B cell (primary cell): ENCODE measurements at regions not wholly inside any gene's neighbourhood (a gene's known extent, or its start where the extent isn't known, plus 50 kb on each side); places are given as distances from the start of the nearest gene placed in this dataset.

Experiments used
- ATAC-seq: fragments of 200-7000 bp; cut with Tn5 transposase; one replicate; pipeline ENCODE4 v1.10.0; 2021; ENCODE audit warnings: low read depth, mild to moderate bottlenecking, moderate number of reproducible peaks, moderate library complexity
- CTCF ChIA-PET: fragments of 350-600 bp; sonication (Branson Sonifier 250); formaldehyde crosslinking; loops from one replicate; lab custom pipeline; 2021; ENCODE audit warnings: antibody characterized with exemption, inconsistent platforms; lab: Charles Lee
- POLR2A ChIA-PET: fragments of 350-600 bp; sonication (Branson Sonifier 250); formaldehyde crosslinking; loops from one replicate; lab custom pipeline; 2021; ENCODE audit warnings: antibody characterized with exemption; lab: Charles Lee
- DNase-seq: peaks from one replicate; pipeline ENCODE4 v3.0.0; 2013
- H2AFZ ChIP-seq: 2 replicates; pipeline ENCODE4 v1.6.1; 2012; ENCODE audit warnings: mild to moderate bottlenecking, low read depth, low read length; ENCODE audit not compliant: insufficient read depth, poor library complexity, severe bottlenecking
- H3K27ac ChIP-seq, 2 donors: 1 replicate in 1 of 2; 2 replicates in 1 of 2; pipeline ENCODE4 v1.5.1; 2012 to 2013; ENCODE audit warnings: low read length in 2 of 2, mild to moderate bottlenecking in 2 of 2, moderate library complexity in 1 of 2
- H3K27me3 ChIP-seq, 4 experiments: fragments of 200-600 bp in 1 of 4; sonication (generic) in 1 of 4; replicated peaks in 1 of 4; 1 replicate in 2 of 4; 2 replicates in 2 of 4; pipeline versions ENCODE4 v1.6.1 to v1.7.0; 2013 to 2016; ENCODE audit warnings: low read length in 3 of 4, mild to moderate bottlenecking in 2 of 4, mixed read lengths in 1 of 4, moderate library complexity in 1 of 4; ENCODE audit not compliant: insufficient read depth in 4 of 4, control insufficient read depth in 3 of 4; ENCODE audit errors: control extremely low read depth in 1 of 4
- H3K36me3 ChIP-seq, 2 experiments: replicated peaks in 1 of 2; 1 replicate in 1 of 2; 2 replicates in 1 of 2; pipeline versions ENCODE4 v1.6.1 to v1.7.1; 2013; ENCODE audit warnings: low read length in 1 of 2; ENCODE audit not compliant: insufficient read depth in 2 of 2, control insufficient read depth in 1 of 2; ENCODE audit errors: control extremely low read depth in 1 of 2, extremely low read depth in 1 of 2
- H3K4me1 ChIP-seq, 2 donors: fragments of 200-600 bp in 1 of 2; sonication (generic) in 1 of 2; 1 replicate in 1 of 2; 2 replicates in 1 of 2; pipeline versions ENCODE4 v1.5.1 to v1.6.1; 2013 to 2017; ENCODE audit warnings: low read length in 2 of 2; ENCODE audit not compliant: control insufficient read depth in 2 of 2, insufficient read depth in 2 of 2
- H3K4me2 ChIP-seq: replicated peaks from 2 replicates; pipeline ENCODE3; 2012; ENCODE audit warnings: mild to moderate bottlenecking, low read depth, low read length; ENCODE audit not compliant: poor library complexity, severe bottlenecking
- H3K4me3 ChIP-seq, 5 experiments: fragments of 200-600 bp in 1 of 5; sonication (generic) in 1 of 5; 1 replicate in 3 of 5; 2 replicates in 2 of 5; pipeline versions ENCODE4 v1.5.1 to v1.7.0; 2011 to 2016; ENCODE audit warnings: low read length in 4 of 5, mild to moderate bottlenecking in 4 of 5, low read depth in 2 of 5, control low read depth in 1 of 5, moderate library complexity in 1 of 5; ENCODE audit not compliant: insufficient read depth in 1 of 5; ENCODE audit errors: control extremely low read depth in 1 of 5, extremely low read depth in 1 of 5
- H3K79me2 ChIP-seq: fragments of 200-600 bp; sonication (generic); one replicate; pipeline ENCODE4 v1.6.0; 2016; ENCODE audit warnings: low read length; ENCODE audit not compliant: control insufficient read depth, insufficient read depth
- H3K9ac ChIP-seq: fragments of 200-600 bp; sonication (generic); 2 replicates; pipeline ENCODE4 v1.6.1; 2017; ENCODE audit warnings: mild to moderate bottlenecking, low read length, moderate library complexity
- H3K9me3 ChIP-seq, 3 donors: one replicate each; pipeline versions ENCODE4 v1.6.1 to v1.7.1; 2013; ENCODE audit warnings: low read length in 2 of 3; ENCODE audit not compliant: control insufficient read depth in 2 of 3, insufficient read depth in 1 of 3; ENCODE audit errors: control extremely low read depth in 1 of 3
- H4K20me1 ChIP-seq: 2 replicates; pipeline ENCODE4 v1.6.0; 2012; ENCODE audit warnings: mild to moderate bottlenecking, low read length; ENCODE audit not compliant: insufficient read depth, control insufficient read depth, poor library complexity, severe bottlenecking
- H3K27ac Mint-ChIP-seq: one replicate; pipeline ENCODE4 v1.8.0; 2021; ENCODE audit warnings: mixed read lengths
- H3K27me3 Mint-ChIP-seq: one replicate; pipeline ENCODE4 v1.8.0; 2021; ENCODE audit warnings: mixed read lengths
- H3K4me1 Mint-ChIP-seq: one replicate; pipeline ENCODE4 v1.8.0; 2021; ENCODE audit warnings: mixed read lengths
- H3K4me3 Mint-ChIP-seq: one replicate; pipeline ENCODE4 v1.8.0; 2021; ENCODE audit warnings: mixed read lengths
- H3K9me3 Mint-ChIP-seq: one replicate; pipeline ENCODE4 v1.8.0; 2022; ENCODE audit warnings: mixed read lengths; ENCODE audit not compliant: insufficient read depth
- CTCF ChIP-seq: fragments of 200-600 bp; IDR thresholded peaks from one replicate; pipeline ENCODE4 v1.8.0; 2022; ENCODE audit warnings: antibody characterized with exemption, mild to moderate bottlenecking
- EZH2 ChIP-seq: IDR thresholded peaks from 2 replicates; pipeline ENCODE4 v1.6.1; 2012; ENCODE audit warnings: borderline replicate concordance, low read depth, mild to moderate bottlenecking, moderate library complexity, low read length; ENCODE audit not compliant: insufficient read depth, poor library complexity, severe bottlenecking
- WGBS: methylation state at CpG from one replicate; pipeline ENCODE4 v1.1.5; 2013; ENCODE audit warnings: missing lambda C conversion rate; ENCODE audit not compliant: insufficient coverage; 5-methylcytosine and 5-hydroxymethylcytosine counted together
- intact Hi-C: fragments of 100-400 bp; cut with micrococcal nuclease; formaldehyde crosslinking; loops from one replicate; pipeline ENCODE4 v1.10.0; 2022

- DNase-seq (no peak), ATAC-seq (no peak)
- Histone ChIP-seq H4K20me1 (no peaks in the 10 kb centered on the region), H3K27ac (no peak overlapping the region), H3K79me2 (no peaks in the 10 kb centered on the region), H3K4me1 (no peaks in the 10 kb centered on the region), H3K9ac (no peak overlapping the region), H3K4me3 (no peak overlapping the region), H3K27me3 (no peaks in the 10 kb centered on the region), H3K9me3 (peaks cover 2 to 7% (median 3%) of the 10 kb centered on the region in 3 donors), H2AFZ (no peak overlapping the region), H3K4me2 (no peak overlapping the region), H3K36me3 (no peaks in the 10 kb centered on the region)
- 85% methylated on average over 6 of the region's 9 CpGs for WGBS
- no peak overlapping the region for H3K4me3 Mint-ChIP-seq
- peaks cover 4% of the 10 kb centered on the region for H3K9me3 Mint-ChIP-seq
- no peaks in the 10 kb centered on the region for H3K4me1 Mint-ChIP-seq
- ChIA-PET CTCF (no interaction called here), POLR2A (no interaction called here)
- peaks cover 11% of the 10 kb centered on the region for H3K27me3 Mint-ChIP-seq
- TF ChIP-seq CTCF (no peak), EZH2 (no peak)
- no peak overlapping the region for H3K27ac Mint-ChIP-seq
- intact Hi-C loops: no loop called here
These were observed 123.0 kb downstream of the SLC38A4 start for GRCh38 chr12:46702581-46703344.

GRCh38 chr12:46701356-46701755, 124.4 kb downstream of the SLC38A4 start:
- no peak for TF ChIP-seq CTCF
- no peak for TF ChIP-seq EZH2
- intact Hi-C loops: no loop called here
- Mint-ChIP-seq H3K27me3 (peaks cover 11% of the 10 kb centered on the region), H3K27ac (no peak overlapping the region), H3K9me3 (peaks cover 4% of the 10 kb centered on the region), H3K4me3 (no peak overlapping the region), H3K4me1 (no peaks in the 10 kb centered on the region)
- ATAC-seq (no peak), DNase-seq (no peak)
- Histone ChIP-seq H3K4me2 (no peak overlapping the region), H3K9ac (no peak overlapping the region), H3K27me3 (no peaks in the 10 kb centered on the region), H2AFZ (no peak overlapping the region), H3K9me3 (peaks cover 2 to 13% (median 5%) of the 10 kb centered on the region in 3 donors), H3K79me2 (no peaks in the 10 kb centered on the region), H3K4me1 (no peaks in the 10 kb centered on the region), H3K36me3 (no peaks in the 10 kb centered on the region), H3K27ac (no peak overlapping the region), H4K20me1 (no peaks in the 10 kb centered on the region), H3K4me3 (no peak overlapping the region)
- POLR2A ChIA-PET: no interaction called here
- CTCF ChIA-PET: no interaction called here
